Activated CD8-positive, alpha-beta memory T cell treated with anti-CD3 and anti-CD28 coated beads for 48 hours (primary cell): ENCODE measurements at regions not wholly inside any gene's neighbourhood (a gene's known extent, or its start where the extent isn't known, plus 50 kb on each side); places are given as distances from the start of the nearest gene placed in this dataset.

Source experiments
- DNase-seq, 3 experiments: peaks; one replicate each; pipeline ENCODE4 v3.0.0-alpha.2; 2020; ENCODE audit warnings: low read depth in 2 of 3, low spot score in 2 of 3

- DNase-seq, result no peak
Observed at GRCh38 chr14:97624985-97625384, 827.8 kb downstream of the VRK1 start.

DNA sequence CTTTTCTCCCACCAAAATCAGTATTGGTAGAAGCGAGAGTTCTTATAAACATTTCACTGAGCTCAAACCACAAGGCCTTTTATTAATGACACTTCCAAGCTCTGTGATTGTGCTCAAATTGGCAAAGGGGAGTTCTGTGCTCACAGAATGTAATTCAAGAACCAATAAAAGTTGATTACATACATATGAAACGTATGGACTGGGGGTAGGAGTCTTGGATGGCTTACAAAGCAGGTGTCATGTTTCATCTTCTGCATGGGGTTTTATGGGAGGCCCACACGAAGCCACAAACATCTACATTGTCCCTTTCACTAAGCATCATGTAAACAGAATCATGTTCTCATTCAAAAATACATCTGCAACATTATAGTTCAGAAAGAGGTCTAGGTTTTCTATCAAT lies 828.3 kb downstream of the VRK1 start:
- no peak for DNase-seq

GRCh38 chr14:97626088-97626487 lies 828.9 kb downstream of the VRK1 start:
- no peak for DNase-seq

DNA sequence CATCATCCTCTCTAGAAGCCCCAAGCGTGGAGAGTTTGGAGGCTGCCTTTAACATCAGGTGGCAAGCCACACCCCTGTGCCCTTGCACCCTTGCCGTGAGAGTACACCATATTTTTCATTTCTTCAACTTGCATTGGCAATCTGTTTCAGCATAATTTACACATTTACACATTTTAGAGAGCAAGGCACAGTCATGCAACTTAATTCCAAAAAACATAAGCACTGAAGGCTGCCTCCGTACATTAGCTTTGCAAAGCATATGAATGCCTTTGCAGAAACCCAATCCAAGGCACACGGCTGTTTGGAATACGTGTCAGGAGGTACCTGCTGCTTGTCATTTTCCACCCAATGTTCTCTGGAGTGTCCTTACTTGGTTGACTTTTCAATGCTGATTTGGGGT lies 833.1 kb downstream of the VRK1 start:
- no peak for DNase-seq

DNA sequence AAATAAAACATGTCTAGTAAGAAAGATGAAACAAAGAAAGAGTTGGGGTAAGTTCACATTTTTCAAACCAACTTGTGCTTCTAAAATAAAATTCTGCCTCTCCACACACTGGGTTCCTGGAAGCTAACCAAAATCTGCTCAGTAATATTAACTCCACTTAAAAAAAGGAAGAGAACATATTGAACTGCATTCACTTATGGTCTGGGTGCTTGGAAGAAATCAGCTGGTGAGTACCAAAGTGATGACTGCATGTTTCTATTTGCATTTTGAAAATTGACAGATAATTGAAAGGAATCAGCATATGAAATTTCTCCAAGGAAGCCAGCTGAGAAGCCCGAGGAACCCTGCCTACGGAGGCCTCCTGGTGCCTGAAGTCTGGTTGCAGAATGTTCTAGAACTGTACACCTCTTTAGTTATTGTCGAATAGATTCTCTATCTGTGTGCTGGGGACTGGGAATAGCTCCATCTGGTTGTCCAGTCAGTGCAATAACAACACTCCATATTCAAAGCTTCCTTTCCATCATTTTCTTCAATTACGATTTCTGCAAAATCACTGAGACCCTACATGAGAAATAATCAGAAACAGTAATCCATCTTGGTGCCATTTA lies 836.1 kb downstream of the VRK1 start:
- DNase-seq, result no peak

- DNase-seq, result no peak
Observed at GRCh38 chr14:97634751-97635150, 837.6 kb downstream of the VRK1 start.

- no peak for DNase-seq
Observed at GRCh38 chr14:97638864-97639263, 841.7 kb downstream of the VRK1 start.

DNA sequence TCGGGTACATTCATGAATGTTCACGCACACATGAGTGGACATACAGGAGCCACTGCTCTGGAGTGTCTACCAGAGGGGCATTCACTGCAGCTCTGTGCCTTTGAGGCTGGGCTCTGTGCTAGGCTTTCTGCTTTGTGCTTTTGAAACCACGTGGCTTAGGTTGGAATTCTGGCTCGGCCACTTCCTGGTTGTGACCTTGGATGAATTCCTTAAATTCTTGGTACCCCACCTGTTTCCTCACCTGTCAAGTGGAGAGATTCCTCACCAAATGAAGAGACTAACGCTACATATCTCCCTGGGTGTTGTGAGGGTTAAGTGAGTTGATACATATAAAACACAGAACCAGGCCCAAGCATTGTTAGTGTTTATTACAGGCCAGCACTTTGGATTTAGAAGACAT lies 842.8 kb downstream of the VRK1 start:
- DNase-seq, result no peak

DNA sequence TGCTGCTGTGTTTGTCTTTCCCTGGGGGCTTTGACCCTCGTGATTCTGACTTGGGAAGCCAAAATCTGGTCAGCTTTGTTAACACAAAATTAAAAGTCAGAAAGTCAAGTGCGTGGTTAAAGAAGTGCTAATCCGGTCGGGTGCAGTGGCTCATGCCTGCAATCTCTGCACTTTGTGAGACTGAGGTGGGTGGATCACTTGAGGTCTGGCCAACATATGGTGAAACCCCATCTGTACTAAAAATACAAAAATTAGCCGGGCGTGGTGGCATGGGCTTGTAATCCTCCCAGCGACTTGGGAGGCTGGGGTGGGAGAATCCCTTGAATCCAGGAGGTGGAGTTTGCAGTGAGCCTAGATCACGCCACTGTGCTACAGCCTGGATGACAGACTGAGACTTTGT lies 844.6 kb downstream of the VRK1 start:
- DNase-seq, result no peak

GRCh38 chr14:97642631-97643030 lies 845.4 kb downstream of the VRK1 start:
- DNase-seq, result no peak

GRCh38 chr14:97644365-97644764 lies 847.2 kb downstream of the VRK1 start:
- no peak for DNase-seq

- DNase-seq, result no peak
Observed at GRCh38 chr14:97649752-97650151, 852.6 kb downstream of the VRK1 start.

- no peak for DNase-seq
Observed at GRCh38 chr14:97655169-97655948, 858.2 kb downstream of the VRK1 start.

DNA sequence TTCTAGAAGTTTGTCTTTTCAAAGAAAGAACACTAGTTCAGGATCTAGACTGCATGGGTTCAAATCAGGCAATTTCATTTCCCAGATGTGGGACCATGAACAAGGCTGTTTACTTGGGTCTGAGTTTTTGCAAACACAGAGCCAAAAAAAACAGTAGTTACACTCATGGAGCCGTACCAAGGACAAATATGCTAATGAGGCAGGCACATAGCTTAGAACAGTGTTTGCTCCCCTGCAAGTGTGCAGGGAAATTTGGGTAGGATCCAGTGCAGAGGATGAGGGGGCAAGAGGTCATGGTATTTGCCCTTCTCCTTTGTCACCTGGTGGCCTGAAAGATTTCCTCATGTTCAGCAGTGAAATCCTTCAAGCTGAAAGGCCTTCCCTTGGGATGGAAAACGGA lies 860.4 kb downstream of the VRK1 start:
- no peak for DNase-seq

DNA sequence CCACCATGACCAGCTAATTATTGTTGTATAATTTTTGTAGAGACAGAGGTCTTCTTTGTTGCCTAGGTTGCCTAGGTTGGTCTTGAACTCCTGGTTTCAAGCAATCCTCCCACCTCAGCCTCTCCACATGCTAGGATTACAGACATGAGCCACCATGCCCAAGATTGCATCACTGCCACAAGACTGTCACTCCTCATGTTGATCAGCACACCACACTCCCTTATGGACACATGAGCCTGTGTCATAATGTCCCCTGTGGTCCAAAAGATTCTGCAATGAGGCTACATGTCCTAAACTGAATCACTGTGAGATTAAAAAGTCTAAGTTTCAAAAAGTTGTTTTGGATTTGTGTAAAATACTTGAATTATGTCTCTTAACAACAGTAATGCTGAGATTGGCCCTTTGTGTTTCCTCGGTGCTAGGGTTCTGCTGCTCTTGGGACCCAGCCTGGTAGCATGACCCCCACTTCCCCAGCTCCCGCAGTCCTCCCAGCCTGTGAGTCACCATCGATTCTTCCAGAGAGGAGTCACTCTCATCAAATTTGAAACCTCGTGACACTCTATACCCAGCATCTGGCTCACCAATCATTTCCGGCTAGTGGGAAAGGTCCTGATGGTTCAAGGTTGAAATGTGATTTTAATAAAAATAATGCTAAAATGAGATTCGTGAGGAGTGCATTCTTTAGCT lies 890.9 kb downstream of the VRK1 start:
- DNase-seq, result no peak

DNA sequence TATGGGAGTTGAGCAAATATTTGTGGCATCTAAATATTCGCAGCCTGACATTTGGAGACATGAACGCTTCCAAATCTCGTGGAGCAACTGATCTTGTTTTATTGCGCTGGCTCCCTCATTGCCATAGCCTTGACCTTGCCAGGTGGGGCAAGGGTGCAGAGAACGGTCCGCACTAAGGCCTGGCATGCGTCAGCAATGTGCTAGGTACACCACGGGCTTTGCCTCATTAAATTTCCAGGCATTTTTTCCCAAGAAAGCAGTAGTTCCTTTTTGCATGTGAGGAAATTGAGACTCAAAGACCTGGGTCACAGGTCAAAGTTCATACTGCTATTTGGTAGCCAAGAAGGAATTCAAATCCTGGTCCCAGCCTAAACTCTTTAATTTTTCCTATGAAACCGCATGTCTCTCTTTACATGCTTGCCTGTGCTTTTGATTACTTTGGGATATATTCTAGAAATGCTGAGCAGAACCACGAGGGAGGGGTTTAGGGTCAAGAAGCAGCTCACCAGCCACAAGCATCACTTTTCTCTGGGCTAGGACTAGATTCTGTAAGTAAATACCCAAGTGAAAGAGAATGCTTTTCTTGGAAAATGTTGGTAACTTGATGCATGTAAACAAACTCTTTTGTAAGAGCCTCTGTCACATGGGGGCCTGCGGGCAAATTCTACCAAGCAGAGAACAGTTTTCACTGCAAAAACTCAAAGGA lies 891.6 kb downstream of the VRK1 start:
- DNase-seq, result no peak

DNA sequence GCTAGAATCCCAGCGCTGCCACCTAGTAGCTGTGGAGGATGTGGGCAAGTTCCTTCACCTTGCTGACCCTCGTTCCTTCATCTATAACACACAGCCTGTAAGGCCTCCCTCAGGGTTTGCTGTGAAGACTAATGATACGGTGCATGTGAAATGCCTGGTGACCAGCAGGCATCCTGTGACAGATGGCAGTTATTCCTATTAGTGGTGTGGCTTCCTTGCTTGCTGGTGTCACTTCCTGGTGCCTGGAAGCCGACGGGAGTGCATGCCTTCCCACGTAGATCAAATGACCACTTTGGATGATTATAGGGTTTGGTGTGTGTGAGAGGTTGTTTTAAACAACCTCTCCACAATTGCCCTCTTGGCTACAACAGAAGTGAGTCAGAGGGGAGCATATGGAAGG lies 894.9 kb downstream of the VRK1 start:
- no peak for DNase-seq

GRCh38 chr14:97695456-97695981 lies 898.3 kb downstream of the VRK1 start:
- no peak for DNase-seq

- no peak for DNase-seq
Observed at GRCh38 chr14:97697772-97698171, 900.6 kb downstream of the VRK1 start.

DNA sequence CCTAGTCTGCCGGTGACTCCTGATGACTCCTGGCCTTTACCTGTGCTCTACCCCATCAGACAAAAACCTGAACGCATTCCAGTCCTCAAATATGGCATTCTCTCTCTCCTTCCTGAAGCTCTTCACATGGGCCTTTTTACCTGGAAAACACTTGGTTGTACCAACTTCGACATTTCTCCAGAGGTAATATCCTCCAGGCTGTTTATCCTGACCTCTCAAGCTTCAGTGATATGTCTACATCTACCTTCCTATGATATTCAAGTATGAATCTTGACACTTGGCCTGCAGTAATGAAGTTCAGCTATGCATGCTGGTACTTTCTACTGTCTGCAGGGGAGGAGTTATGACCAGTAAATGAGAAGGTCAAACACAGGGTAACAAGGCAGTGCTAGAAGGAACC lies 901.8 kb downstream of the VRK1 start:
- no peak for DNase-seq

- DNase-seq, result no peak
Observed at GRCh38 chr14:97703006-97703760, 906.0 kb downstream of the VRK1 start.
